Left kidney (tissue), 1 donor: ENCODE measurements at regions not wholly inside any gene's neighbourhood (a gene's known extent, or its start where the extent isn't known, plus 50 kb on each side); places are given as distances from the start of the nearest gene placed in this dataset.

Experiments
- DNase-seq: peaks from one replicate; pipeline ENCODE4 v3.0.0-alpha.2; 2013

DNA sequence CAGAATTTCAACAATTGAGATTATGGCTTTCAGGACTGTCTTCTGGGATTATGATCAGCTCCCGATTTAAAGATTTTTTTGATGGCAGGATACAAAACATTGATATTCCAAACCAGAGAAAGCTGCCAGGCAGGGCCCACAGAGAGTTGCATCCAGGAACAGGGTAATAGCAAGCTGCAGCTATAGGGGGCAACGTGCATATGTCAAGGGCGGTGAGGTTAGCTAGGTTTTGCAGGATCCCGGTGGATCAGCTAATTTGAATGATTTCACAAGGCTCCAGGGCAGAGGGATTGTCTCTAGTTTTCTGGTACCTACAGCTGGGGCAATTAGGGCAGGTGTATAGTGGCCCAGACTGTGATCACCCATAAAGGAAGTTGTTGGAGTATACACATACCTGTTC lies 339.4 kb downstream of the CHSY3 start:
- DNase-seq = no peak

- no peak for DNase-seq
Observed at GRCh38 chr5:130237721-130238120, 333.5 kb downstream of the CHSY3 start.
